T47D (cell line): ENCODE measurements at regions not wholly inside any gene's neighbourhood (a gene's known extent, or its start where the extent isn't known, plus 50 kb on each side); places are given as distances from the start of the nearest gene placed in this dataset.

Experiments used
- DNase-seq, 2 experiments: peaks; one replicate each; pipeline versions ENCODE4 v3.0.0 to v3.0.0-alpha.2; 2011 to 2012; ENCODE audit warnings: low read depth in 1 of 2, low spot score in 1 of 2
- JUND ChIP-seq: IDR thresholded peaks from 2 replicates; pipeline ENCODE4 v1.6.1; 2012; ENCODE audit warnings: low read depth
- in situ Hi-C: cut with HindIII; loops from 2 replicates; pipeline ENCODE4 v1.10.0; 2016; ENCODE audit warnings: low sequenced_read_pairs, low pct_unique_long_range_greater_than_20kb

GRCh38 chr2:5465859-5466258 is 226.3 kb upstream of the SOX11 start:
- in situ Hi-C loops = no loop called here
- no peak for DNase-seq
- no peak for TF ChIP-seq JUND

- TF ChIP-seq JUND = no peak
- in situ Hi-C loops = no loop called here
- DNase-seq = no peak
Observed at GRCh38 chr2:5467178-5467905, 224.8 kb upstream of the SOX11 start.

- TF ChIP-seq JUND = no peak
- no peak for DNase-seq
- in situ Hi-C loops = no loop called here
Observed at GRCh38 chr2:5472673-5473072, 219.5 kb upstream of the SOX11 start.

GRCh38 chr2:5473635-5474034 is 218.5 kb upstream of the SOX11 start:
- in situ Hi-C loops = no loop called here
- no peak for TF ChIP-seq JUND
- DNase-seq = no peak

GRCh38 chr2:5474716-5475115 is 217.5 kb upstream of the SOX11 start:
- peak in 1 of 2 experiments; percentile 28 for DNase-seq
- in situ Hi-C loops = no loop called here
- no peak for TF ChIP-seq JUND

GRCh38 chr2:5479265-5479928 is 212.8 kb upstream of the SOX11 start:
- DNase-seq = no peak
- TF ChIP-seq JUND = no peak
- in situ Hi-C loops = no loop called here

GRCh38 chr2:5482929-5483331 is 209.3 kb upstream of the SOX11 start:
- in situ Hi-C loops = no loop called here
- peak in 1 of 2 experiments; percentile 10 for DNase-seq
- no peak for TF ChIP-seq JUND

DNA sequence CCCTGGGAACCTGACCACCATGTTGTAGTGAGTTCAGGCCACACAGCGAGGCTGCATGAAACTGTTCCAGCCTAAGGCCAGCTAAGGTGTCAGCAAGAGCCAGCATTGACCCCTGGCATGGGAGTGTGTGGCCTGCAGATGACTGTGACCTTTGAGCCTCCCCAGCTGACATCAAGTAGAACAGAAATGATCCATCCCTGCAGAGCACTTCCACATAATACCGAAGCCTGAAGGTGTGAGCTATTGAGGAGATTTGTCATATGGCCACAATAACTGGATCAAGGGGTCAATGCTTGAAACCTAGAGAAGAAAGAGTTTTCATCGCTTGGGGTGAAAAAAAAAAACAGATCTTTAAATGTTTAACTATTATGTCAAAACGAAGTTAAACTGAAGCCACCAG is 207.3 kb upstream of the SOX11 start:
- no peak for DNase-seq
- in situ Hi-C loops = no loop called here

GRCh38 chr2:5491523-5491922 is 200.7 kb upstream of the SOX11 start:
- TF ChIP-seq JUND = no peak
- no peak for DNase-seq
- in situ Hi-C loops = no loop called here

More for the DNA sequence above, 207.3 kb upstream of the SOX11 start:
- TF ChIP-seq JUND = no peak

GRCh38 chr2:5493256-5493655 is 198.9 kb upstream of the SOX11 start:
- in situ Hi-C loops = no loop called here
- DNase-seq = no peak
- TF ChIP-seq JUND = no peak

GRCh38 chr2:5494212-5494611 is 198.0 kb upstream of the SOX11 start:
- no peak for TF ChIP-seq JUND
- DNase-seq = no peak
- in situ Hi-C loops = no loop called here

DNA sequence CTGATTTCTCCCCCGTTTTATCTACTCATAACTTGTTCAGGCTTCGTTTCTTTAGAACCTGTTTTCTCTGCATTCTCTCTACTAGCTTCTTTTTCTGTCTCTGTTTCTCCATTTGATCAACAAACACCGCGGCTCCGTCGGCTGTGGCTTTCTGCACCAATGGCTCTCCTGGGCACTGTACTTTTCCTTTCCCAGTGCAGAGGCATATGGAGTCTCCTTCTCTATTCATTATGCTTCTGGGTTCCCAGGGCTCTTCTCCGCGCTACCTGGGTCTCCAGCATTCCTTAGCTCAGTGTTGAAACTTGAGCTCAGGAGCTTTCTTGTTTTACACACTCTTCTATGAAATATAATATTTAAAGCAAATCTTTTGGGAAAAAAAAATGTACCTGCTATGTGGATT is 196.6 kb upstream of the SOX11 start:
- DNase-seq = no peak
- in situ Hi-C loops = no loop called here

DNA sequence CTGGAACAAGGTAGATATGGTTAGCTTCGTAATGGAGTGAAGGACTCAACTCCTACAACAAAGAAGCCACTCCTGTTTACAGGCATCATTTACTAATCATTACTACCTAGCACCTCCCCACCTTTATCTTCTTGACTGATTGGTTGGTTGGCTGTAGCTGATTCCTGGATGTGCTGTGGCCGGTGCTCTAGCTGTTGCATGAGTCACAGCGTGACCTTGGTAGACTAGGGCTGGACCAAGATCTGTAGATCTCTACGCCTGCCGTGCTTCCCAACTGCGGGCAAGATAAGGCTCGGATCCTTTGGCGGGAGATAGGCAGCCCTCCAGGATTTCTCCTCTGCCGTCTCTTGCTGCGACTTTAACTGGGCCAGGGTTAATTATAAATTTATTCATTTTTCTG is 194.3 kb upstream of the SOX11 start:
- in situ Hi-C loops = no loop called here
- DNase-seq = no peak
- TF ChIP-seq JUND = no peak

More for the DNA sequence above, 196.6 kb upstream of the SOX11 start:
- no peak for TF ChIP-seq JUND

DNA sequence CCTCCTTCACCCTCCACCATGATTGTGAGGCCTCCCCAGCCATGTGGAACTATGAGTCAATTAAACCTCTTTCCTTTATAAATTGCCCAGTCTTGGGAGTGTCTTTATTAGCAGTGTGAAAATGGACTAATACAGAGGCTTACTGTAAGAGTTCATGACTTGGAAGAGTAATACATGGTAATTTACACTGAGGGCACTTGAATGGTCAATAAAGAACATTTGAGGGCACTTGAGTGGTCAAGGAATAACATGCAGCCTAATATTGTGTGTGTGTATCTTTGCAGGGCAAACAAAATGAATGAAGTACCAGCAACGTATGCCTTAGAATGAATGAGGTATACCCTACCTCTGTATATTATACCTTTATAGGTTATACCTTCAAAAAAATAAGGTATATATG is 190.4 kb upstream of the SOX11 start:
- in situ Hi-C loops = no loop called here
- no peak for DNase-seq
- no peak for TF ChIP-seq JUND
